ENCODE measurements at regions not wholly inside any gene's neighbourhood (a gene's known extent, or its start where the extent isn't known, plus 50 kb on each side); places are given as distances from the start of the nearest gene placed in this dataset.

GRCh38 chr2:122697415-122697814 lies 942.0 kb downstream of the TSN start:
- Histone ChIP-seq H3K9ac (ENCODE audit: insufficient read depth in 1 of 2, low read depth in 2 of 2, low read length in 2 of 2) (no peak overlapping the region), H3K27me3 (ENCODE audit: control insufficient read depth in 2 of 2, insufficient read depth in 2 of 2, low read length in 2 of 2) (no peaks in the 10 kb centered on the region), H3K27ac (ENCODE audit: extremely low read depth, low read depth, low read length) (no peak overlapping the region), H2AFZ (ENCODE audit: low read depth, low read length) (no peak overlapping the region), H4K20me1 (replicated peaks; ENCODE audit: control insufficient read depth, insufficient read depth, low read length) (no peaks in the 10 kb centered on the region), H3K9me3 (replicated peaks; ENCODE audit: control insufficient read depth, insufficient read depth, low read depth, low read length) (no peaks in the 10 kb centered on the region), H3K79me2 (ENCODE audit: control insufficient read depth, insufficient read depth, low read length) (no peaks in the 10 kb centered on the region), H3K36me3 (ENCODE audit: control insufficient read depth, insufficient read depth, low read length) (no peaks in the 10 kb centered on the region), H3K4me3 (no peak overlapping the region), H3K9me1 (ENCODE audit: control insufficient read depth, insufficient read depth, low read length) (no peaks in the 10 kb centered on the region), H3K4me1 (replicated peaks in 1 of 2; ENCODE audit: control insufficient read depth in 2 of 2, insufficient read depth in 2 of 2, low read length in 2 of 2) (no peaks in the 10 kb centered on the region), H3K4me2 (ENCODE audit: insufficient read depth, low read length) (no peak overlapping the region)
- POLR2A ChIA-PET, result no interaction called here
- no peak for FAIRE-seq
- no TSS peak for BruUV-seq (replicated peaks)
- in situ Hi-C loops (cut with MboI), result no loop called here
- CTCF ChIA-PET (ENCODE audit: low intra/inter-chr PET ratio), result no interaction called here
- intact Hi-C loops (cut with micrococcal nuclease), result no loop called here
- WGBS (ENCODE audit: insufficient coverage, low coverage, missing lambda C conversion rate), result 0% methylated on average over 1 of the region's 1 CpG
- no peak for DNase-seq (ENCODE audit: extremely low read depth in 1 of 4, low spot score in 3 of 4)
- ATAC-seq, result no peak
- no peak for TF ChIP-seq JUN (IDR thresholded peaks at IDR 0.05; ENCODE audit: borderline replicate concordance, low read depth, low read length)
- no peak for TF ChIP-seq JUN (CRISPR knock-in tag; IDR thresholded peaks at IDR 0.05; ENCODE audit: borderline replicate concordance)
- no peak for TF ChIP-seq FOXM1 (IDR thresholded peaks at IDR 0.05; ENCODE audit: low read depth)
- TF ChIP-seq FOXM1 (CRISPR knock-in tag; IDR thresholded peaks at IDR 0.05; ENCODE audit: low read depth), result no peak
- TF ChIP-seq LEF1 (IDR thresholded peaks at IDR 0.05), result no peak
- TF ChIP-seq HMGN3 (IDR thresholded peaks at IDR 0.05; ENCODE audit: borderline replicate concordance, extremely low read depth, insufficient read length, low read depth, low read length), result no peak
- TF ChIP-seq NFE2 (IDR thresholded peaks at IDR 0.05; ENCODE audit: low read depth), result no peak
- TF ChIP-seq POU5F1 (IDR thresholded peaks at IDR 0.05; ENCODE audit: borderline replicate concordance, low read depth, low read length, partially characterized antibody), result no peak
- TF ChIP-seq ASH1L (IDR thresholded peaks at IDR 0.05; ENCODE audit: borderline replicate concordance, low read depth, partially characterized antibody), result no peak
- no peak for TF ChIP-seq REST (IDR thresholded peaks at IDR 0.05; ENCODE audit: borderline replicate concordance)
- TF ChIP-seq REST (CRISPR knock-in tag; IDR thresholded peaks at IDR 0.05; ENCODE audit: low read depth), result no peak
- no peak for TF ChIP-seq ZNF408 (CRISPR knock-in tag; IDR thresholded peaks at IDR 0.05; ENCODE audit: low read depth)
- TF ChIP-seq HNRNPUL1 (IDR thresholded peaks at IDR 0.05; ENCODE audit: low read length), result no peak
- no peak for TF ChIP-seq ZNF740 (CRISPR knock-in tag; IDR thresholded peaks at IDR 0.05)
- TF ChIP-seq ZNF740 (tag; IDR thresholded peaks at IDR 0.05), result no peak
- TF ChIP-seq RBM15 (IDR thresholded peaks at IDR 0.05; ENCODE audit: insufficient read depth, low read length), result no peak
- no peak for TF ChIP-seq PHF8 (IDR thresholded peaks at IDR 0.05; ENCODE audit: borderline replicate concordance, low read length)
